H9 (cell line): ENCODE measurements at regions not wholly inside any gene's neighbourhood (a gene's known extent, or its start where the extent isn't known, plus 50 kb on each side); places are given as distances from the start of the nearest gene placed in this dataset.
A peak's percentile ranks its signal among the peaks of the same experiment; 100 is the strongest.

Source experiments
- DNase-seq: peaks from one replicate; pipeline ENCODE4 v3.0.0-alpha.2; 2017
- H2AFZ ChIP-seq: one replicate; pipeline ENCODE4 v1.6.1; 2013; ENCODE audit warnings: mild to moderate bottlenecking, low read length, control low read depth, moderate library complexity
- H2AK5ac ChIP-seq: 2 replicates; pipeline ENCODE4 v1.6.1; 2013; ENCODE audit warnings: low read length, control low read depth, mixed read lengths; ENCODE audit not compliant: insufficient read length
- H2BK120ac ChIP-seq: one replicate; pipeline ENCODE4 v1.6.1; 2013; ENCODE audit warnings: low read depth, mild to moderate bottlenecking, low read length, control low read depth, inconsistent platforms; ENCODE audit not compliant: poor library complexity, severe bottlenecking
- H2BK12ac ChIP-seq: 2 replicates; pipeline ENCODE4 v1.6.1; 2013; ENCODE audit warnings: low read length, control low read depth, mixed read lengths, low read depth; ENCODE audit not compliant: insufficient read length
- H2BK15ac ChIP-seq: 2 replicates; pipeline ENCODE4 v1.6.1; 2013; ENCODE audit warnings: low read depth, low read length, control low read depth
- H2BK20ac ChIP-seq: one replicate; pipeline ENCODE4 v1.6.1; 2013; ENCODE audit warnings: low read depth, mild to moderate bottlenecking, low read length, control low read depth, inconsistent platforms; ENCODE audit not compliant: poor library complexity, severe bottlenecking
- H2BK5ac ChIP-seq: 2 replicates; pipeline ENCODE4 v1.6.1; 2013; ENCODE audit warnings: low read length, control low read depth, mixed read lengths; ENCODE audit not compliant: insufficient read length
- H3K14ac ChIP-seq: 2 replicates; pipeline ENCODE4 v1.6.1; 2013; ENCODE audit warnings: low read length, control low read depth; ENCODE audit not compliant: insufficient read depth
- H3K18ac ChIP-seq: 2 replicates; pipeline ENCODE4 v1.6.1; 2013; ENCODE audit warnings: low read depth, mild to moderate bottlenecking, mixed read lengths, low read length, control low read depth; ENCODE audit not compliant: insufficient read length
- H3K23ac ChIP-seq: 2 replicates; pipeline ENCODE4 v1.6.1; 2013; ENCODE audit warnings: low read length, control low read depth, mixed read lengths, low read depth; ENCODE audit not compliant: insufficient read length
- H3K23me2 ChIP-seq: 2 replicates; pipeline ENCODE4 v1.6.1; 2013; ENCODE audit warnings: low read depth, mild to moderate bottlenecking, mixed read lengths, low read length, control low read depth; ENCODE audit not compliant: insufficient read length, poor library complexity, severe bottlenecking
- H3K27ac ChIP-seq: 2 replicates; pipeline ENCODE4 v1.5.1; 2013; ENCODE audit warnings: low read length, control low read depth, mixed read lengths, low read depth; ENCODE audit not compliant: insufficient read length
- H3K27me3 ChIP-seq: 2 replicates; pipeline ENCODE4 v1.6.1; 2013; ENCODE audit warnings: low read length, control low read depth, inconsistent platforms; ENCODE audit not compliant: insufficient read depth
- H3K4ac ChIP-seq: 2 replicates; pipeline ENCODE4 v1.6.1; 2013; ENCODE audit warnings: low read depth, mild to moderate bottlenecking, control low read depth, inconsistent platforms, low read length, moderate library complexity
- H3K4me1 ChIP-seq: 2 replicates; pipeline ENCODE4 v1.6.1; 2013; ENCODE audit warnings: low read length, control low read depth, inconsistent platforms; ENCODE audit not compliant: insufficient read depth
- H3K4me2 ChIP-seq: 2 replicates; pipeline ENCODE4 v1.6.1; 2013; ENCODE audit warnings: low read length, control low read depth, mixed read lengths; ENCODE audit not compliant: insufficient read length, insufficient read depth
- H3K56ac ChIP-seq: 2 replicates; pipeline ENCODE4 v1.6.1; 2013; ENCODE audit warnings: low read depth, mild to moderate bottlenecking, mixed read lengths, low read length, control low read depth; ENCODE audit not compliant: insufficient read length
- H3K79me1 ChIP-seq: 2 replicates; pipeline ENCODE4 v1.6.1; 2013; ENCODE audit warnings: low read depth, mild to moderate bottlenecking, moderate library complexity, low read length, control low read depth, inconsistent platforms; ENCODE audit not compliant: insufficient read depth, poor library complexity, severe bottlenecking
- H3K79me2 ChIP-seq: 2 replicates; pipeline ENCODE4 v1.6.1; 2013; ENCODE audit warnings: low read length, control low read depth, inconsistent platforms; ENCODE audit not compliant: insufficient read depth
- H3K9ac ChIP-seq: 2 replicates; pipeline ENCODE4 v1.6.1; 2013; ENCODE audit warnings: low read length, control low read depth, mixed read lengths; ENCODE audit not compliant: insufficient read length; ENCODE audit errors: extremely low read depth
- H3K9me3 ChIP-seq: one replicate; pipeline ENCODE4 v1.6.1; 2013; ENCODE audit warnings: low read depth, low read length, inconsistent platforms; ENCODE audit not compliant: control insufficient read depth
- H3T11ph ChIP-seq: one replicate; pipeline ENCODE4 v1.6.1; 2013; ENCODE audit warnings: mild to moderate bottlenecking, low read length, control low read depth, inconsistent platforms
- H4K20me1 ChIP-seq: one replicate; pipeline ENCODE4 v1.6.1; 2013; ENCODE audit not compliant: control insufficient read depth, insufficient read length, insufficient read depth
- H4K5ac ChIP-seq: 2 replicates; pipeline ENCODE4 v1.6.1; 2013; ENCODE audit warnings: low read depth, mild to moderate bottlenecking, mixed read lengths, low read length, control low read depth; ENCODE audit not compliant: insufficient read length
- H4K8ac ChIP-seq: replicated peaks from 2 replicates; pipeline ENCODE4 v1.6.1; 2013; ENCODE audit warnings: low read length, control low read depth, mixed read lengths, low read depth; ENCODE audit not compliant: insufficient read length
- H4K91ac ChIP-seq: 2 replicates; pipeline ENCODE4 v1.6.1; 2013; ENCODE audit warnings: low read depth, mild to moderate bottlenecking, moderate library complexity, mixed read lengths, low read length, control low read depth; ENCODE audit not compliant: insufficient read length
- H3K27ac Mint-ChIP-seq, 3 experiments: 2 replicates in 2 of 3; 3 replicates in 1 of 3; pipeline ENCODE4 v1.8.0; 2020 to 2021; ENCODE audit warnings: mixed read lengths in 3 of 3, mild to moderate bottlenecking in 1 of 3, moderate library complexity in 1 of 3
- H3K27me3 Mint-ChIP-seq: 2 replicates; pipeline ENCODE4 v1.8.0; 2021; ENCODE audit warnings: low read depth, mild to moderate bottlenecking, moderate library complexity, mixed read lengths
- H3K36me3 Mint-ChIP-seq, 3 experiments: 2 replicates in 2 of 3; 3 replicates in 1 of 3; pipeline ENCODE4 v1.8.0; 2020 to 2021; ENCODE audit warnings: low read depth in 3 of 3, mixed read lengths in 3 of 3; ENCODE audit not compliant: insufficient read depth in 1 of 3
- H3K4me1 Mint-ChIP-seq, 2 experiments: 2 replicates each; pipeline ENCODE4 v1.8.0; 2020; ENCODE audit warnings: mixed read lengths in 2 of 2
- H3K4me3 Mint-ChIP-seq, 2 experiments: 2 replicates in 1 of 2; 3 replicates in 1 of 2; pipeline ENCODE4 v1.8.0; 2020 to 2021; ENCODE audit warnings: mild to moderate bottlenecking in 2 of 2, mixed read lengths in 2 of 2, moderate library complexity in 1 of 2
- H3K9me3 Mint-ChIP-seq, 2 experiments: 2 replicates in 1 of 2; 3 replicates in 1 of 2; pipeline ENCODE4 v1.8.0; 2020; ENCODE audit warnings: mild to moderate bottlenecking in 2 of 2, mixed read lengths in 2 of 2, moderate library complexity in 1 of 2
- WGBS: extraction: QIAGEN DNeasy Blood & Tissue Kit; methylation state at CpG from one replicate; pipeline ENCODE4 v1.1.7; 2013; ENCODE audit warnings: missing lambda C conversion rate, low lambda C conversion rate, mixed read lengths; ENCODE audit not compliant: insufficient read length; ENCODE audit errors: extremely low coverage; 5-methylcytosine and 5-hydroxymethylcytosine counted together
- TF ChIP-seq, protein P1 (sequence below): fragments of 200-600 bp; sonication (generic); conservative IDR thresholded peaks from 3 replicates; pipeline ENCODE4 v1.8.0; 2021; ENCODE audit warnings: antibody characterized with exemption, mild to moderate bottlenecking

DNA sequence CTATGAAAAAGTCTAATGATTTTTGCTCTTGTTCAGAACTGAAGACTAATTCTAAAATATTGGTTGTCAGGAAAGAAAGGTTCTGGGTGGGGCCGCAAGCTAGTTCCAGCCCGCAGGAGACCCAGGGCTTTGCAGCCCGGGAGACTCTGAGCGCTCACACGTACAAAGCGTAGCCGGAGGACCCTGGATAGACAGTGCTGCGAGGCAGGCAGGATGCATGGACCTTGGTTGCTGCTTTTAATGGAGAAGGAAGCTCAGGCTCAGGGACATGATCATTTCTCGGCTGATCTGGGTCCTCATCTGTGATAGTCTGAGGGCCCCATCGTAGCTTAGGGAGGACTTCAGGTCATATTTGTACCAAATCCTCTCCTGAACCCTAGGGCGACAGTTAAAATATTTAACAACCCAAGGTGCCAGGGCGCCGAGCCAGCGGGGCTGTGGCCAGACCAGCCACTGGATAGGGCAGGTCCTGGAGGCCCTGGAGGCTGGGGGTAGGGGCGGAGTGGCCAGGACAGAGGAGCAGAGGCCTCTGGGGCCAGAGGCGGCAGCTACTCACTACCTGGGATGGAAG, 70.1 kb upstream of the UNC5A start:
- no peaks in the 10 kb centered on the region for H3K79me1 ChIP-seq
- peak; percentile 30 for DNase-seq
- H3K9me3 ChIP-seq, result no peaks in the 10 kb centered on the region
- H3K23me2 ChIP-seq, result peaks cover 3% of the 10 kb centered on the region
- Mint-ChIP-seq H3K36me3 (no peaks in the 10 kb centered on the region), H3K4me3 (no peak overlapping the region), H3K4me1 (peaks cover 61 to 66% of the 10 kb centered on the region in 2 experiments), H3K9me3 (no peaks in the 10 kb centered on the region; a peak in 1 of 5 replicates), H3K27me3 (peaks cover 57% of the 10 kb centered on the region), H3K27ac (no peak overlapping the region)
- no peak overlapping the region for H3K14ac ChIP-seq
- H3K79me2 ChIP-seq, result no peaks in the 10 kb centered on the region
- no peak overlapping the region for H4K91ac ChIP-seq
- H2BK20ac ChIP-seq, result no peak overlapping the region
- H4K20me1 ChIP-seq, result no peaks in the 10 kb centered on the region
- H4K5ac ChIP-seq, result no peak overlapping the region
- no peak overlapping the region for H2BK120ac ChIP-seq
- no peak overlapping the region for H3K4ac ChIP-seq
- H2AFZ ChIP-seq, result no peak overlapping the region
- H4K8ac ChIP-seq, result no peak overlapping the region
- H3K4me1 ChIP-seq, result peaks cover 5% of the 10 kb centered on the region; the same call in 1 of the 2 replicates
- no peak overlapping the region for H3K23ac ChIP-seq
- H2BK15ac ChIP-seq, result no peak overlapping the region
- H2AK5ac ChIP-seq, result no peak overlapping the region
- TF ChIP-seq, protein P1, sequence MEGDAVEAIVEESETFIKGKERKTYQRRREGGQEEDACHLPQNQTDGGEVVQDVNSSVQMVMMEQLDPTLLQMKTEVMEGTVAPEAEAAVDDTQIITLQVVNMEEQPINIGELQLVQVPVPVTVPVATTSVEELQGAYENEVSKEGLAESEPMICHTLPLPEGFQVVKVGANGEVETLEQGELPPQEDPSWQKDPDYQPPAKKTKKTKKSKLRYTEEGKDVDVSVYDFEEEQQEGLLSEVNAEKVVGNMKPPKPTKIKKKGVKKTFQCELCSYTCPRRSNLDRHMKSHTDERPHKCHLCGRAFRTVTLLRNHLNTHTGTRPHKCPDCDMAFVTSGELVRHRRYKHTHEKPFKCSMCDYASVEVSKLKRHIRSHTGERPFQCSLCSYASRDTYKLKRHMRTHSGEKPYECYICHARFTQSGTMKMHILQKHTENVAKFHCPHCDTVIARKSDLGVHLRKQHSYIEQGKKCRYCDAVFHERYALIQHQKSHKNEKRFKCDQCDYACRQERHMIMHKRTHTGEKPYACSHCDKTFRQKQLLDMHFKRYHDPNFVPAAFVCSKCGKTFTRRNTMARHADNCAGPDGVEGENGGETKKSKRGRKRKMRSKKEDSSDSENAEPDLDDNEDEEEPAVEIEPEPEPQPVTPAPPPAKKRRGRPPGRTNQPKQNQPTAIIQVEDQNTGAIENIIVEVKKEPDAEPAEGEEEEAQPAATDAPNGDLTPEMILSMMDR, result no peak
- no peak overlapping the region for H3T11ph ChIP-seq
- no CpG with 5 or more reads among the region's 16 CpGs for WGBS
- no peak overlapping the region for H3K18ac ChIP-seq
- no peak overlapping the region for H3K9ac ChIP-seq
- no peak overlapping the region for H3K27ac ChIP-seq
- no peak overlapping the region for H3K4me2 ChIP-seq
- H3K27me3 ChIP-seq, result no peaks in the 10 kb centered on the region; the same call in 1 of the 2 replicates
- H2BK5ac ChIP-seq, result no peak overlapping the region
- no peak overlapping the region for H3K56ac ChIP-seq
- no peak overlapping the region for H2BK12ac ChIP-seq
